ENCODE measurements at regions not wholly inside any gene's neighbourhood (a gene's known extent, or its start where the extent isn't known, plus 50 kb on each side); places are given as distances from the start of the nearest gene placed in this dataset.
"Not testable (repeated sequence)": the region's sequence is repeated elsewhere in the genome, so short reads cannot be mapped to it uniquely, and the experiment has no call there.

GRCh38 chr6:71602385-71603007 lies 283.9 kb upstream of the RIMS1 start:
- DNase-seq (ENCODE audit: low read depth, low spot score): no peak

GRCh38 chr6:71603021-71603420 lies 283.3 kb upstream of the RIMS1 start:
- no peak for DNase-seq (ENCODE audit: low read depth, low spot score)

- no peak for DNase-seq (ENCODE audit: low read depth, low spot score)
Measured at GRCh38 chr6:71608646-71609045, 277.7 kb upstream of the RIMS1 start.

GRCh38 chr6:71619836-71620235 lies 266.5 kb upstream of the RIMS1 start:
- no peak for DNase-seq (ENCODE audit: low read depth, low spot score)

GRCh38 chr6:71621918-71622519 lies 264.3 kb upstream of the RIMS1 start:
- DNase-seq (ENCODE audit: low read depth, low spot score): no peak

- DNase-seq (ENCODE audit: low read depth, low spot score): no peak
Measured at GRCh38 chr6:71642120-71642519, 244.2 kb upstream of the RIMS1 start.

- no peak for DNase-seq (ENCODE audit: low read depth, low spot score)
Measured at GRCh38 chr6:71642793-71643192, 243.6 kb upstream of the RIMS1 start.

GRCh38 chr6:71645299-71645698 lies 241.1 kb upstream of the RIMS1 start:
- DNase-seq (ENCODE audit: low read depth, low spot score): no peak

- DNase-seq (ENCODE audit: low read depth, low spot score): no peak
Measured at GRCh38 chr6:71649915-71650314, 236.4 kb upstream of the RIMS1 start.

GRCh38 chr6:71651636-71652035 lies 234.7 kb upstream of the RIMS1 start:
- no peak for DNase-seq (ENCODE audit: low read depth, low spot score)

- no peak for DNase-seq (ENCODE audit: low read depth, low spot score)
Measured at GRCh38 chr6:71656121-71656520, 230.2 kb upstream of the RIMS1 start.

GRCh38 chr6:71665931-71666330 lies 220.4 kb upstream of the RIMS1 start:
- no peak for DNase-seq (ENCODE audit: low read depth, low spot score)

GRCh38 chr6:71672876-71673275 lies 213.5 kb upstream of the RIMS1 start:
- no peak for DNase-seq (ENCODE audit: low read depth, low spot score)

- no peak for DNase-seq (ENCODE audit: low read depth, low spot score)
Measured at GRCh38 chr6:71675386-71675785, 211.0 kb upstream of the RIMS1 start.

GRCh38 chr6:71676298-71676697 lies 210.1 kb upstream of the RIMS1 start:
- DNase-seq (ENCODE audit: low read depth, low spot score): no peak

GRCh38 chr6:71678091-71678490 lies 208.3 kb upstream of the RIMS1 start:
- DNase-seq (ENCODE audit: low read depth, low spot score): no peak

GRCh38 chr6:71681234-71681867 lies 205.0 kb upstream of the RIMS1 start:
- no peak for DNase-seq (ENCODE audit: low read depth, low spot score)

- DNase-seq (ENCODE audit: low read depth, low spot score): not testable (repeated sequence)
Measured at GRCh38 chr6:71686021-71686677, 200.2 kb upstream of the RIMS1 start.

GRCh38 chr6:71698702-71699101 lies 187.6 kb upstream of the RIMS1 start:
- DNase-seq (ENCODE audit: low read depth, low spot score): no peak

GRCh38 chr6:71706523-71706922 lies 179.8 kb upstream of the RIMS1 start:
- DNase-seq (ENCODE audit: low read depth, low spot score): no peak

- no peak for DNase-seq (ENCODE audit: low read depth, low spot score)
Measured at GRCh38 chr6:71707059-71707458, 179.3 kb upstream of the RIMS1 start.

GRCh38 chr6:71720705-71721104 lies 165.6 kb upstream of the RIMS1 start:
- no peak for DNase-seq (ENCODE audit: low read depth, low spot score)

- no peak for DNase-seq (ENCODE audit: low read depth, low spot score)
Measured at GRCh38 chr6:71721642-71722041, 164.7 kb upstream of the RIMS1 start.
